ENCODE measurements at regions not wholly inside any gene's neighbourhood (a gene's known extent, or its start where the extent isn't known, plus 50 kb on each side); places are given as distances from the start of the nearest gene placed in this dataset.

DNA sequence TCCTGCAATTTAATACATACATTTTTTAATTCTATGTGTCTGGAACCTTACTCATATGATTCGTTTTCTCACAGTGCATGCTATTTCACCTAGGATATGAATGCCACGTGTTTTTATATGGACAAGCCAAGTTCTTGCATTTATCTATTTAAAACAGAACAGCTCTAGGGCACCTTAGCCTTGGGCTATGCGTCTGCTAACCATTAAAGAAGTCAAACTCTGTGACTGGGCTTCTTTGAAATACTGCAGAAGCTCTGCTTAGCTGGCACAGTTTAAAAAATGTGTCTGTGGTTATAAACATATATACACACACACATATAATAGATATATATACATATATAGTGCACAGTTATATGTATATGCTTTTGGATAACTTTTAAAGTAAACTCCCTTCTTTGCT, 890.8 kb upstream of the KLHL29 start:
- H3K27me3 ChIP-seq (ENCODE audit: insufficient read depth, low read length, poor library complexity) = no peaks in the 10 kb centered on the region
- no peaks in the 10 kb centered on the region for H3K9me3 ChIP-seq (ENCODE audit: insufficient read depth, low read length, severe bottlenecking)
- H3K4me3 ChIP-seq (ENCODE audit: low read depth in 1 of 2, low read length in 2 of 2) = no peak overlapping the region
- no peaks in the 10 kb centered on the region for H3K36me3 ChIP-seq (ENCODE audit: insufficient read depth, low read length)
- no peak for DNase-seq
- H4K20me1 ChIP-seq (ENCODE audit: insufficient read depth, low read length) = no peaks in the 10 kb centered on the region
- no peak for ATAC-seq (ENCODE audit: insufficient read depth, low read depth)
- H3K4me1 ChIP-seq (ENCODE audit: insufficient read depth, low read length) = no peaks in the 10 kb centered on the region
- no peaks in the 10 kb centered on the region for H3K79me2 ChIP-seq (ENCODE audit: insufficient read depth, low read length)
- no peak overlapping the region for H3K27ac ChIP-seq (ENCODE audit: low read length)
- no peak overlapping the region for H2AFZ ChIP-seq (ENCODE audit: low read depth, low read length)
- TF ChIP-seq, protein P1, sequence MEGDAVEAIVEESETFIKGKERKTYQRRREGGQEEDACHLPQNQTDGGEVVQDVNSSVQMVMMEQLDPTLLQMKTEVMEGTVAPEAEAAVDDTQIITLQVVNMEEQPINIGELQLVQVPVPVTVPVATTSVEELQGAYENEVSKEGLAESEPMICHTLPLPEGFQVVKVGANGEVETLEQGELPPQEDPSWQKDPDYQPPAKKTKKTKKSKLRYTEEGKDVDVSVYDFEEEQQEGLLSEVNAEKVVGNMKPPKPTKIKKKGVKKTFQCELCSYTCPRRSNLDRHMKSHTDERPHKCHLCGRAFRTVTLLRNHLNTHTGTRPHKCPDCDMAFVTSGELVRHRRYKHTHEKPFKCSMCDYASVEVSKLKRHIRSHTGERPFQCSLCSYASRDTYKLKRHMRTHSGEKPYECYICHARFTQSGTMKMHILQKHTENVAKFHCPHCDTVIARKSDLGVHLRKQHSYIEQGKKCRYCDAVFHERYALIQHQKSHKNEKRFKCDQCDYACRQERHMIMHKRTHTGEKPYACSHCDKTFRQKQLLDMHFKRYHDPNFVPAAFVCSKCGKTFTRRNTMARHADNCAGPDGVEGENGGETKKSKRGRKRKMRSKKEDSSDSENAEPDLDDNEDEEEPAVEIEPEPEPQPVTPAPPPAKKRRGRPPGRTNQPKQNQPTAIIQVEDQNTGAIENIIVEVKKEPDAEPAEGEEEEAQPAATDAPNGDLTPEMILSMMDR (IDR thresholded peaks at IDR 0.05; ENCODE audit: borderline replicate concordance, extremely low read depth, low read length, poor library complexity, severe bottlenecking) = no peak
- TF ChIP-seq EZH2 (IDR thresholded peaks at IDR 0.05; ENCODE audit: borderline replicate concordance, low read depth, low read length, severe bottlenecking) = no peak
- no peak overlapping the region for H3K9ac ChIP-seq (ENCODE audit: low read depth, low read length)
- no peak overlapping the region for H3K4me2 ChIP-seq (ENCODE audit: insufficient read depth, low read length)

DNA sequence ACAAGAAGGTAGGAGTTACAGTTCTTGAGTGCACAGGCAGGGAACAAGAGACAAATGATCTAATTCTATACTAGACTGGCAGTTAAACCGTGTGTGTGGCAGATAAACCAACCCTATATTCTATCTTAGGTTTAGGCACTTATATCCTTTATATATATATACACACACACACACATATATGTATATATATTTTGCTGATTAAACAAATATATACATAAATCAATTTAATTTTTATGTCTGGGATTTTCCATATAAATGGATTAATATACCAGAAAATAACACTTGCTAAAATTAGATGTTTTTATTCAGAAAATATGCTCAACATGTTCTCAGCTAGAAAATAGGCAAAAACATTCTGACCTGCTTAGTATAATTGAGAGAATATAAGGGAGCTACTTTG, 887.9 kb upstream of the KLHL29 start:
- H3K4me2 ChIP-seq (ENCODE audit: insufficient read depth, low read length) = no peak overlapping the region
- no peaks in the 10 kb centered on the region for H3K4me1 ChIP-seq (ENCODE audit: insufficient read depth, low read length)
- H3K4me3 ChIP-seq (ENCODE audit: low read depth in 1 of 2, low read length in 2 of 2) = no peak overlapping the region
- no peaks in the 10 kb centered on the region for H3K9me3 ChIP-seq (ENCODE audit: insufficient read depth, low read length, severe bottlenecking)
- H4K20me1 ChIP-seq (ENCODE audit: insufficient read depth, low read length) = no peaks in the 10 kb centered on the region
- no peak for DNase-seq
- no peaks in the 10 kb centered on the region for H3K36me3 ChIP-seq (ENCODE audit: insufficient read depth, low read length)
- no peak overlapping the region for H2AFZ ChIP-seq (ENCODE audit: low read depth, low read length)
- TF ChIP-seq EZH2 (IDR thresholded peaks at IDR 0.05; ENCODE audit: borderline replicate concordance, low read depth, low read length, severe bottlenecking) = no peak
- H3K27me3 ChIP-seq (ENCODE audit: insufficient read depth, low read length, poor library complexity) = no peaks in the 10 kb centered on the region
- no peak for ATAC-seq (ENCODE audit: insufficient read depth, low read depth)
- no peaks in the 10 kb centered on the region for H3K79me2 ChIP-seq (ENCODE audit: insufficient read depth, low read length)
- H3K27ac ChIP-seq (ENCODE audit: low read length) = no peak overlapping the region
- H3K9ac ChIP-seq (ENCODE audit: low read depth, low read length) = no peak overlapping the region

DNA sequence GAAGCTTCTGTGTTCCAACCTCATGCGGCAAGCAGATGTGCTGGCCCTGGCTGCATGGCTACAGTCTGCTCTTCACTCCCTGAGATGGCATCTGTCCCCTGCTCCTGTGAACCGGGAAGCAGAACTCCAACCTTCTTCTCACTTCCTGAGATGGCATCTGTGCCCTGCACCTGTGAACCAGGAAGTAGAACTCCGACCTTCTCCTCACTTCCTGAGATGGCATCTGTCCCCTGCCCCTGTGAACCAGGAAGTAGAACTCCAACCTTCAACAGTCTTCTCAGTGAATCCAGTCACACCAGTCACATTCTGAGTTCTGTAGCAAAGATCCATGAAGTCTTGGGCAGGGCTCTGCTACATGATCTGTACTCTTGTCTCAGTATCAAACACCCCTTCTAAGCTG, 887.2 kb upstream of the KLHL29 start:
- H3K4me2 ChIP-seq (ENCODE audit: insufficient read depth, low read length) = no peak overlapping the region
- H2AFZ ChIP-seq (ENCODE audit: low read depth, low read length) = peak overlapping the region; percentile 60

DNA sequence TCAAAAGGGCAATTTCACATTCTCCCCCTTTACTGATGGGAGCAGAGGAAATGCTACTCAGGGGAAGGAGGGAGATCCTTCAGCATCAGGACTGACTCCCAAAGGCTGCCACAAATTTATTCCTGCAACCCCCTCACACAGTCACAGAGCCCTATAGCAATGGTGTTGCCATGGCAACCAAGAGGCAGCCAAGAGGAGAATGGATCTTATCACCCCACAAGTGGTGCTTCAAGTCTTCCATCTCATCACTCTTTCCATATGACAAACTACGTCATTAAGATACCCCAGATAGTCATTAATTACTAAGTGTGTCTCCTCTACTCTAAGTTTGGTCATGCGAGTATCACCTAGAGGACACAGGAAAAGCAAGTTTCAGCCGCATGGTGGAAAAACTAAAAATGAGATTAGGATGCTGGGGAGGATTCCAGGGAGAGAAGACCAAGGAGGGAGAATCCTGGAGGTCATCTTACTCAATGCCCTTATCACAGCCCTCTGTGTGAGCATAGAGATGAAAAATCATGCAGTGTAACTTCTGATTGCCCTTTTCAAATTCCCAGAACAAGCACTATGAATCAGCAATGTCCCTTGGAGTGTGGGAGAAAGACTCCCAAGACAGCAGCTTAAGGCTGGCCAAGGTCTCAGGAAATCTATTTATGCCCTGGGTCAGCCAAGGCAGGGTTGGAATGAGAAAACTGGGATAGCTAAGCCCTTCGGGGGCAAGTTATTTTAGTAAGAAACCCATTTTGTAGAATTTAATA, 885.7 kb upstream of the KLHL29 start:
- no peak for DNase-seq

More for the DNA sequence above, 887.2 kb upstream of the KLHL29 start:
- TF ChIP-seq, protein P1 (IDR thresholded peaks at IDR 0.05; ENCODE audit: borderline replicate concordance, extremely low read depth, low read length, poor library complexity, severe bottlenecking) = no peak
- TF ChIP-seq EZH2 (IDR thresholded peaks at IDR 0.05; ENCODE audit: borderline replicate concordance, low read depth, low read length, severe bottlenecking) = no peak
- Histone ChIP-seq H3K36me3 (ENCODE audit: insufficient read depth, low read length) (no peaks in the 10 kb centered on the region), H3K4me1 (ENCODE audit: insufficient read depth, low read length) (no peaks in the 10 kb centered on the region), H3K27me3 (ENCODE audit: insufficient read depth, low read length, poor library complexity) (no peaks in the 10 kb centered on the region), H3K27ac (ENCODE audit: low read length) (no peak overlapping the region), H4K20me1 (ENCODE audit: insufficient read depth, low read length) (no peaks in the 10 kb centered on the region), H3K79me2 (ENCODE audit: insufficient read depth, low read length) (no peaks in the 10 kb centered on the region), H3K4me3 (ENCODE audit: low read depth in 1 of 2, low read length in 2 of 2) (no peak overlapping the region), H3K9me3 (ENCODE audit: insufficient read depth, low read length, severe bottlenecking) (no peaks in the 10 kb centered on the region), H3K9ac (ENCODE audit: low read depth, low read length) (no peak overlapping the region)
- peak; percentile 29; the same call in 1 of the 3 replicates for ATAC-seq (ENCODE audit: insufficient read depth, low read depth)
- no peak for DNase-seq

More for the DNA sequence above, 885.7 kb upstream of the KLHL29 start:
- TF ChIP-seq EZH2 (IDR thresholded peaks at IDR 0.05; ENCODE audit: borderline replicate concordance, low read depth, low read length, severe bottlenecking) = no peak
- TF ChIP-seq, protein P1 (IDR thresholded peaks at IDR 0.05; ENCODE audit: borderline replicate concordance, extremely low read depth, low read length, poor library complexity, severe bottlenecking) = no peak
- H3K27ac ChIP-seq (ENCODE audit: low read length) = no peak overlapping the region
- H3K27me3 ChIP-seq (ENCODE audit: insufficient read depth, low read length, poor library complexity) = no peaks in the 10 kb centered on the region
- no peak for ATAC-seq (ENCODE audit: insufficient read depth, low read depth)
- no peaks in the 10 kb centered on the region for H3K79me2 ChIP-seq (ENCODE audit: insufficient read depth, low read length)
- H2AFZ ChIP-seq (ENCODE audit: low read depth, low read length) = no peak overlapping the region
- H3K4me2 ChIP-seq (ENCODE audit: insufficient read depth, low read length) = no peak overlapping the region
- H3K36me3 ChIP-seq (ENCODE audit: insufficient read depth, low read length) = no peaks in the 10 kb centered on the region
- H3K9ac ChIP-seq (ENCODE audit: low read depth, low read length) = no peak overlapping the region
- H3K4me3 ChIP-seq (ENCODE audit: low read depth in 1 of 2, low read length in 2 of 2) = no peak overlapping the region
- H3K9me3 ChIP-seq (ENCODE audit: insufficient read depth, low read length, severe bottlenecking) = no peaks in the 10 kb centered on the region
- no peaks in the 10 kb centered on the region for H3K4me1 ChIP-seq (ENCODE audit: insufficient read depth, low read length)
- no peaks in the 10 kb centered on the region for H4K20me1 ChIP-seq (ENCODE audit: insufficient read depth, low read length)

Measured in DND-41 (cell line).